BJ (cell line): ENCODE measurements at regions not wholly inside any gene's neighbourhood (a gene's known extent, or its start where the extent isn't known, plus 50 kb on each side); places are given as distances from the start of the nearest gene placed in this dataset.

Experiments
- CTCF ChIA-PET: fragments of 350-600 bp; formaldehyde crosslinking; extraction: SDS; loops from one replicate; lab custom pipeline; 2021; ENCODE audit warnings: antibody characterized with exemption, inconsistent platforms; lab: Yijun Ruan, JAX
- POLR2A ChIA-PET: fragments of 300-600 bp; sonication (Branson Sonifier 250); formaldehyde crosslinking; extraction: SDS; loops from one replicate; lab custom pipeline; 2021; ENCODE audit warnings: antibody characterized with exemption; lab: Charles Lee
- DNase-seq: peaks from one replicate; pipeline ENCODE4 v3.0.0-alpha.2; 2011; ENCODE audit warnings: low read depth
- H3K27me3 ChIP-seq: 2 replicates; pipeline ENCODE4 v1.6.0; 2011; ENCODE audit warnings: low read length; ENCODE audit not compliant: control insufficient read depth, insufficient read depth
- H3K36me3 ChIP-seq: 2 replicates; pipeline ENCODE4 v1.5.1; 2011; ENCODE audit warnings: low read length; ENCODE audit not compliant: control insufficient read depth, insufficient read depth
- H3K4me3 ChIP-seq: 2 replicates; pipeline ENCODE4 v1.5.1; 2011; ENCODE audit warnings: low read depth, mild to moderate bottlenecking, control low read depth, low read length
- CTCF ChIP-seq: IDR thresholded peaks from 2 replicates; pipeline ENCODE4 v1.5.1; 2011; ENCODE audit warnings: low read depth, mild to moderate bottlenecking, control low read depth, inconsistent platforms, low read length, moderate library complexity; ENCODE audit not compliant: insufficient read depth

- ChIA-PET POLR2A (no interaction called here), CTCF (interaction anchor here (0.7 to 3.9 kb wide), 2 partner anchors 19 to 901 kb away, joined by 3 to 12 read pairs; no protein-coding TSS in a partner anchor)
- no peak for DNase-seq
- no peak for TF ChIP-seq CTCF
- Histone ChIP-seq H3K4me3 (no peak overlapping the region), H3K27me3 (peaks cover 9% of the 10 kb centered on the region), H3K36me3 (no peaks in the 10 kb centered on the region)
Measured at GRCh38 chr1:25082995-25083394, 149.3 kb downstream of the SYF2 start.

GRCh38 chr1:25082216-25082899, 149.9 kb downstream of the SYF2 start:
- Histone ChIP-seq H3K27me3 (peaks cover 6% of the 10 kb centered on the region), H3K4me3 (no peak overlapping the region), H3K36me3 (no peaks in the 10 kb centered on the region)
- ChIA-PET POLR2A (no interaction called here), CTCF (interaction anchor here (0.6 to 1.2 kb wide), 2 partner anchors 9 to 45 kb away, joined by 3 to 7 read pairs; no protein-coding TSS in a partner anchor)
- no peak for DNase-seq
- no peak for TF ChIP-seq CTCF

GRCh38 chr1:25081496-25081895, 150.8 kb downstream of the SYF2 start:
- Histone ChIP-seq H3K36me3 (no peaks in the 10 kb centered on the region), H3K27me3 (peaks cover 6% of the 10 kb centered on the region), H3K4me3 (no peak overlapping the region)
- POLR2A ChIA-PET, result no interaction called here
- CTCF ChIA-PET, result interaction anchor here (1.2 to 1.8 kb wide), 2 partner anchors 20 to 46 kb away, joined by 3 to 5 read pairs; no protein-coding TSS in a partner anchor
- DNase-seq, result no peak
- TF ChIP-seq CTCF, result no peak

- CTCF ChIA-PET, result interaction anchor here (1.2 to 1.8 kb wide), 2 partner anchors 21 to 47 kb away, joined by 3 to 5 read pairs; no protein-coding TSS in a partner anchor
- H3K36me3 ChIP-seq, result no peaks in the 10 kb centered on the region
- no peak for DNase-seq
Measured at GRCh38 chr1:25080294-25081209, 150.5 kb upstream of the RUNX3 start.

More at GRCh38 chr1:25080294-25081209, 150.5 kb upstream of the RUNX3 start:
- POLR2A ChIA-PET, result no interaction called here
- TF ChIP-seq CTCF, result no peak
- H3K4me3 ChIP-seq, result no peak overlapping the region
- peaks cover 6% of the 10 kb centered on the region for H3K27me3 ChIP-seq
